Glutamatergic neuron (in vitro differentiated cells): ENCODE measurements at regions not wholly inside any gene's neighbourhood (a gene's known extent, or its start where the extent isn't known, plus 50 kb on each side); places are given as distances from the start of the nearest gene placed in this dataset.
A peak's percentile ranks its signal among the peaks of the same experiment; 100 is the strongest.

Experiments used
- DNase-seq: peaks from one replicate; pipeline ENCODE4 v3.0.0; 2022
- H3K27ac Mint-ChIP-seq: one replicate; pipeline ENCODE4 v1.8.0; 2020; ENCODE audit warnings: mild to moderate bottlenecking, mixed read lengths, inconsistent platforms; ENCODE audit not compliant: unreplicated experiment
- H3K27me3 Mint-ChIP-seq: one replicate; pipeline ENCODE4 v1.8.0; 2020; ENCODE audit warnings: mild to moderate bottlenecking, moderate library complexity, mixed read lengths, inconsistent platforms; ENCODE audit not compliant: unreplicated experiment
- H3K36me3 Mint-ChIP-seq: one replicate; pipeline ENCODE4 v1.8.0; 2020; ENCODE audit warnings: mild to moderate bottlenecking, mixed read lengths, inconsistent platforms; ENCODE audit not compliant: unreplicated experiment
- H3K4me1 Mint-ChIP-seq: one replicate; pipeline ENCODE4 v1.8.0; 2020; ENCODE audit warnings: mild to moderate bottlenecking, low read depth, mixed read lengths, inconsistent platforms; ENCODE audit not compliant: unreplicated experiment
- H3K4me3 Mint-ChIP-seq: one replicate; pipeline ENCODE4 v1.8.0; 2020; ENCODE audit warnings: mild to moderate bottlenecking, mixed read lengths, inconsistent platforms; ENCODE audit not compliant: unreplicated experiment
- H3K9me3 Mint-ChIP-seq: one replicate; pipeline ENCODE4 v1.8.0; 2020; ENCODE audit warnings: mild to moderate bottlenecking, moderate library complexity, mixed read lengths, inconsistent platforms; ENCODE audit not compliant: unreplicated experiment
- CTCF ChIP-seq: fragments of 200-600 bp; sonication (generic); IDR thresholded peaks from one replicate; pipeline ENCODE4 v1.5.0; 2021; ENCODE audit not compliant: partially characterized antibody, unreplicated experiment

- no peaks in the 10 kb centered on the region for H3K27me3 Mint-ChIP-seq
- no peaks in the 10 kb centered on the region for H3K36me3 Mint-ChIP-seq
- H3K9me3 Mint-ChIP-seq = peaks cover 3% of the 10 kb centered on the region
- H3K4me3 Mint-ChIP-seq = no peak overlapping the region
- TF ChIP-seq CTCF = no peak
- DNase-seq = no peak
- no peak overlapping the region for H3K27ac Mint-ChIP-seq
- H3K4me1 Mint-ChIP-seq = no peaks in the 10 kb centered on the region
Observed at GRCh38 chr18:21183670-21184069, 58.4 kb upstream of the GREB1L start.

DNA sequence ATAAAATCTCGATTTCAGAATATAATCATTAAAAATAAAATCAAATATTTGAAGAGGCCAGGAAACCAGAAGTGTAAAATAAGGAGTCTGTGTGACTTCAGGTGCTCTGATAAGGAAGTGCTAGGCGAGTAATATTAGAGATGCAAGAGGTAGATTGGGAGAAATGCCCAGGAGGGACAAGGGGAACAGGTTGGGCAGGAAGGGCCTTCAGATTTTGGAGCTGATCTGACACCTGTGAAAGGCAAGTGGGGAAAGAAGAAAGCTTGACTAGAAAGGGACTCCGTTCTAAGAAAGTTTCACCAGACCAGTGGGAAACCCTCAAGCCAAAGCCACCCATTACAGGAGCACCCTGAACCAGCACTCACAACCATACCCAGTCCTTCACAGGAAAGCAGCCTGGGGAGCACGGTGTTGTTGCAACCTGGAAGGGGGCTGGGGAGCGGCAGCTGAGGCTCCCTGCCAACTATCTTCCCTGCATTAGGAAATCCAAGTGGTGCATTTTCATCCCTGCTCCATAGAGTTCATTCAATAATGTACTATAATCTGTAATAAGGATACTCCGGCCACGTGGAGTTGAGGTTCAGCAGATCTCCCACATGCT is 57.5 kb upstream of the GREB1L start:
- peaks cover 3% of the 10 kb centered on the region for H3K9me3 Mint-ChIP-seq

DNA sequence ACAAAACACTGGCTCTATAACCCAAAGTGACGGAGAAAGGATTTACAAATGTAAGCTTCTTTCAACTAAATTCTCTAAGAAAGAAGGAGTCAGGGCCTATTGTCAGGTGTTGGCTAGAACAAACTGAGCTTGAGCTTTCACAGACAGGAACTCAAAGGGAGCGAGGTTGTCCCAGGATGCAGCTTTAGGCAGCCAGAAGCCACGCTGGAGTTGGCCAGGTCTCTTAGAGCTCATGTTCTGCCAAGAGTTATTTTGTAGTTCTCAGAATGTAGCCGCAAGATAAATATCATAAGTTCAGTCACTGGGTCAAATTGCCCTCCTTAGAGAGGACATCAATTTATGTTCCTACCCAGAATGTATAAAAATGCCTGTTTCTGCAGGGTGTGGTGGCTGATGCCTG is 54.1 kb upstream of the GREB1L start:
- no peak for TF ChIP-seq CTCF
- Mint-ChIP-seq H3K36me3 (no peaks in the 10 kb centered on the region), H3K4me1 (no peaks in the 10 kb centered on the region), H3K4me3 (no peak overlapping the region), H3K27me3 (peaks cover 3% of the 10 kb centered on the region), H3K27ac (no peak overlapping the region), H3K9me3 (peaks cover 3% of the 10 kb centered on the region)
- DNase-seq = no peak

More for the DNA sequence above, 57.5 kb upstream of the GREB1L start:
- Mint-ChIP-seq H3K4me3 (no peak overlapping the region), H3K27me3 (no peaks in the 10 kb centered on the region), H3K36me3 (no peaks in the 10 kb centered on the region), H3K27ac (no peak overlapping the region), H3K4me1 (no peaks in the 10 kb centered on the region)
- no peak for DNase-seq
- no peak for TF ChIP-seq CTCF

- no peak overlapping the region for H3K27ac Mint-ChIP-seq
- H3K36me3 Mint-ChIP-seq = no peaks in the 10 kb centered on the region
- DNase-seq = peak; percentile 80
- H3K27me3 Mint-ChIP-seq = peaks cover 3% of the 10 kb centered on the region
- no peak overlapping the region for H3K4me3 Mint-ChIP-seq
- peak; percentile 39 for TF ChIP-seq CTCF
- H3K4me1 Mint-ChIP-seq = no peaks in the 10 kb centered on the region
- H3K9me3 Mint-ChIP-seq = peaks cover 1% of the 10 kb centered on the region
Observed at GRCh38 chr18:21191596-21192307, 50.3 kb upstream of the GREB1L start.
